K562 (cell line): ENCODE measurements at regions not wholly inside any gene's neighbourhood (a gene's known extent, or its start where the extent isn't known, plus 50 kb on each side); places are given as distances from the start of the nearest gene placed in this dataset.

Experiments used
- ATAC-seq: fragments of 200-7000 bp; cut with Tn5 transposase; 3 replicates; pipeline ENCODE4 v1.9.1; 2020; ENCODE audit warnings: moderate library complexity
- BruUV-seq: library from RNA; stranded (reverse); fragments of 400-500 nt; replicated peaks from 2 replicates; lab custom pipeline; 2021; lab: Mats Ljungman, UMichigan
- CTCF ChIA-PET: fragments of 300-600 bp; formaldehyde crosslinking; extraction: SDS; loops from one replicate; lab custom pipeline; 2021; ENCODE audit warnings: low intra/inter-chr PET ratio; lab: Yijun Ruan, JAX
- POLR2A ChIA-PET: fragments of 300-600, 350-650 bp; sonication (Branson Sonifier 250); formaldehyde crosslinking; extraction: SDS; loops from one replicate; lab custom pipeline; 2021; ENCODE audit warnings: antibody characterized with exemption, inconsistent platforms; lab: Yijun Ruan, JAX
- DNase-seq, 4 experiments: peaks; one replicate each; pipeline versions ENCODE4 v3.0.0 to v3.0.0-alpha.2; 2011 to 2018; ENCODE audit warnings: low spot score in 3 of 4, mixed read lengths in 3 of 4; ENCODE audit errors: extremely low read depth in 1 of 4
- FAIRE-seq: peaks from 2 replicates; lab custom pipeline; 2011; peaks lifted over from hg19 to GRCh38; lab: Jason Lieb, UNC
- H2AFZ ChIP-seq: 2 replicates; pipeline ENCODE4 v1.6.0; 2011; ENCODE audit warnings: low read depth, low read length, control low read depth, inconsistent platforms
- H3K27ac ChIP-seq: fragments of 200-600 bp; 3 replicates; pipeline ENCODE4 v1.8.0; 2011; ENCODE audit warnings: low read depth, mild to moderate bottlenecking, control low read depth, inconsistent platforms, low read length, moderate library complexity, mixed read lengths; ENCODE audit errors: extremely low read depth
- H3K27me3 ChIP-seq, 2 experiments: fragments of 300-600 bp in 1 of 2; 2 replicates in 1 of 2; 3 replicates in 1 of 2; pipeline versions ENCODE4 v1.6.0 to v1.8.0; 2011; ENCODE audit warnings: inconsistent platforms in 2 of 2, low read length in 2 of 2, mild to moderate bottlenecking in 1 of 2, mixed read lengths in 1 of 2, moderate library complexity in 1 of 2; ENCODE audit not compliant: control insufficient read depth in 2 of 2, insufficient read depth in 2 of 2
- H3K36me3 ChIP-seq: fragments of 300-600 bp; 3 replicates; pipeline ENCODE4 v1.8.0; 2011; ENCODE audit warnings: mild to moderate bottlenecking, low read length, inconsistent platforms; ENCODE audit not compliant: control insufficient read depth, insufficient read depth
- H3K4me1 ChIP-seq, 2 experiments: fragments of 200-600 bp in 1 of 2; replicated peaks in 1 of 2; 2 replicates in 1 of 2; 3 replicates in 1 of 2; pipeline versions ENCODE4 v1.5.1 to v1.8.0; 2011; ENCODE audit warnings: inconsistent platforms in 2 of 2, low read length in 2 of 2, mild to moderate bottlenecking in 1 of 2, mixed read lengths in 1 of 2, moderate library complexity in 1 of 2; ENCODE audit not compliant: control insufficient read depth in 2 of 2, insufficient read depth in 2 of 2
- H3K4me2 ChIP-seq: 2 replicates; pipeline ENCODE4 v1.6.1; 2011; ENCODE audit warnings: low read length, control low read depth, inconsistent platforms, mixed read lengths; ENCODE audit not compliant: insufficient read depth
- H3K4me3 ChIP-seq: fragments of 200-600 bp; sonication (generic), shearing (Covaris generic); 2 replicates; pipeline ENCODE4 v1.5.1; 2016; ENCODE audit warnings: control low read depth, inconsistent platforms
- H3K79me2 ChIP-seq: fragments of 200-600 bp; 3 replicates; pipeline ENCODE4 v1.8.0; 2011; ENCODE audit warnings: low read length, inconsistent platforms; ENCODE audit not compliant: control insufficient read depth, insufficient read depth
- H3K9ac ChIP-seq, 2 experiments: 2 replicates each; pipeline versions ENCODE4 v1.6.0 to v1.6.1; 2011; ENCODE audit warnings: low read depth in 2 of 2, low read length in 2 of 2, control low read depth in 1 of 2, inconsistent platforms in 1 of 2, mild to moderate bottlenecking in 1 of 2, mixed read lengths in 1 of 2; ENCODE audit not compliant: insufficient read depth in 1 of 2
- H3K9me1 ChIP-seq: one replicate; pipeline ENCODE4 v1.6.0; 2011; ENCODE audit warnings: inconsistent platforms, mild to moderate bottlenecking, low read length, moderate library complexity; ENCODE audit not compliant: control insufficient read depth, insufficient read depth
- H3K9me3 ChIP-seq: replicated peaks from 2 replicates; pipeline ENCODE4 v1.5.1; 2011; ENCODE audit warnings: low read depth, low read length, inconsistent platforms; ENCODE audit not compliant: control insufficient read depth, insufficient read depth
- H4K20me1 ChIP-seq: replicated peaks from 2 replicates; pipeline ENCODE4 v1.6.1; 2011; ENCODE audit warnings: low read length, inconsistent platforms, mixed read lengths; ENCODE audit not compliant: control insufficient read depth, insufficient read depth
- BMI1 ChIP-seq: fragments of 150-350 bp; IDR thresholded peaks from 2 replicates; pipeline ENCODE4 v1.6.1; 2014; ENCODE audit warnings: low read length
- CHD4 ChIP-seq: fragments of 200-600 bp; sonication (generic); IDR thresholded peaks from 3 replicates; pipeline ENCODE4 v1.6.1; 2012; ENCODE audit warnings: low read depth, mild to moderate bottlenecking, mixed read lengths, low read length, inconsistent platforms; ENCODE audit not compliant: insufficient read depth, insufficient replicate concordance, poor library complexity, severe bottlenecking
- KDM4B ChIP-seq, 2 experiments: fragments of 450-650 bp in 1 of 2; sonication (generic) in 1 of 2; IDR thresholded peaks; 2 replicates each; pipeline ENCODE4 v1.6.1; 2016 to 2017; ENCODE audit warnings: borderline replicate concordance in 2 of 2, antibody characterized with exemption in 1 of 2, low read depth in 1 of 2, mild to moderate bottlenecking in 1 of 2
- MEF2D ChIP-seq: conservative IDR thresholded peaks from 2 replicates; pipeline ENCODE4 v1.6.1; 2016; ENCODE audit warnings: low read depth, missing genetic modification characterization, missing compliant biosample characterization
- MIER1 ChIP-seq: fragments of 450-650 bp; IDR thresholded peaks from 2 replicates; pipeline ENCODE4 v1.6.1; 2016; ENCODE audit warnings: antibody characterized with exemption, mild to moderate bottlenecking, low read depth
- SNIP1 ChIP-seq: fragments of 450-650 bp; IDR thresholded peaks from 2 replicates; pipeline ENCODE4 v1.7.1; 2017; ENCODE audit warnings: low read depth, mild to moderate bottlenecking
- TAF15 ChIP-seq: fragments of 200-400 bp; formaldehyde crosslinking; IDR thresholded peaks from 2 replicates; pipeline ENCODE4 v1.6.1; 2017; ENCODE audit warnings: mild to moderate bottlenecking, low read depth, low read length, moderate library complexity
- TBL1XR1 ChIP-seq, 2 experiments: IDR thresholded peaks; 2 replicates each; pipeline ENCODE4 v1.6.1; 2012; ENCODE audit warnings: improper control_type of control experiment in 2 of 2, low read length in 2 of 2, mild to moderate bottlenecking in 1 of 2
- ZNF212 ChIP-seq: fragments of 450-650 bp; formaldehyde crosslinking; IDR thresholded peaks from 2 replicates; pipeline ENCODE4 v1.4.0; 2020; ENCODE audit warnings: mild to moderate bottlenecking
- ZNF24 ChIP-seq: fragments of 450-650 bp; IDR thresholded peaks from 2 replicates; pipeline ENCODE4 v1.6.1; 2016
- ZNF354B ChIP-seq: fragments of 250-450 bp; sonication (Bioruptor Pico); IDR thresholded peaks from 2 replicates; pipeline ENCODE4 v1.4.0; 2020
- WGBS: fragments of 100-300 bp; shearing (Covaris generic); methylation state at CpG from one replicate; pipeline ENCODE4 v1.1.6; 2016; ENCODE audit warnings: low coverage, mixed read lengths; ENCODE audit not compliant: insufficient coverage; ENCODE audit errors: missing lambda C conversion rate; 5-methylcytosine and 5-hydroxymethylcytosine counted together
- in situ Hi-C: fragments of 300-500 bp; cut with MboI; formaldehyde crosslinking; loops from 4 replicates; pipeline ENCODE4 v1.15.0; 2018; ENCODE audit warnings: inconsistent platforms, mixed read lengths
- intact Hi-C: fragments of 100-400 bp; cut with micrococcal nuclease; formaldehyde crosslinking; loops from 2 replicates; pipeline ENCODE4 v1.14.2; 2022
- TF ChIP-seq, protein P1 (sequence below): fragments of 450-650 bp; IDR thresholded peaks from one replicate; pipeline ENCODE4 v1.6.1; 2018; ENCODE audit warnings: mild to moderate bottlenecking, moderate library complexity; ENCODE audit not compliant: partially characterized antibody
- TF ChIP-seq, protein P2 (sequence below): fragments of 450-650 bp; IDR thresholded peaks from 2 replicates; pipeline ENCODE4 v1.7.1; 2018; ENCODE audit warnings: mild to moderate bottlenecking, low read depth; ENCODE audit not compliant: partially characterized antibody

DNA sequence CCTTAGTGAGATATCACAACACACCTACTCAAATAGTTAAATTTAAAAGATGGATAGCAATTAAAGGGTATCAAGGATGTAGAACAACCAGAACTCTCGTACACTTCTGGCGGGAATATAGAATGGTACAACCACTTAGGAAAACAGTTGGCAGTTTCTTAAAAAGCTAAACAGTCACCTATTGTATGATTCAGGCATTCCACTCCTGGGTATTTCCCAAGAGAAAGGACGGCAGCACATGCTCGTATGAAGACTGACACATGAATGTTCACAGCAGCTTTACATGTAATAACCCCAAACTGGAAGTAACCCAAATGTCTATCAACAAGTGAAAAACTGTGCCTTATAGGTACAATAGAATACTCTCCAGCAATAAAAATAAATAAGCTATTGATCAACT lies 465.2 kb downstream of the VRK1 start:
- Histone ChIP-seq H3K4me3 (no peak overlapping the region), H4K20me1 (no peaks in the 10 kb centered on the region), H3K36me3 (no peaks in the 10 kb centered on the region), H3K9me3 (no peaks in the 10 kb centered on the region), H3K4me2 (no peak overlapping the region), H3K4me1 (no peaks in the 10 kb centered on the region), H3K27ac (no peak overlapping the region), H3K27me3 (no peaks in the 10 kb centered on the region), H3K9me1 (no peaks in the 10 kb centered on the region), H3K79me2 (no peaks in the 10 kb centered on the region), H3K9ac (no peak overlapping the region), H2AFZ (no peak overlapping the region)
- TF ChIP-seq TBL1XR1 (IDR thresholded peaks at IDR 0.05; ENCODE audit: low read length in 2 of 2) (no peak), ZNF354B (CRISPR knock-in tag) (no peak), SNIP1 (no peak), KDM4B (IDR thresholded peaks at IDR 0.05; ENCODE audit: borderline replicate concordance in 2 of 2, low read depth in 1 of 2) (no peak)
- DNase-seq (no peak), ATAC-seq (no peak), FAIRE-seq (no peak)
- ChIA-PET CTCF (no interaction called here), POLR2A (interaction anchor here (0.5 kb wide), 1 partner anchor 19 kb away, joined by 3 read pairs; no protein-coding TSS in a partner anchor)
- in situ Hi-C loops (no loop called here), intact Hi-C loops (no loop called here)
- WGBS: 0% methylated on average over 4 of the region's 4 CpGs
- BruUV-seq: no TSS peak

DNA sequence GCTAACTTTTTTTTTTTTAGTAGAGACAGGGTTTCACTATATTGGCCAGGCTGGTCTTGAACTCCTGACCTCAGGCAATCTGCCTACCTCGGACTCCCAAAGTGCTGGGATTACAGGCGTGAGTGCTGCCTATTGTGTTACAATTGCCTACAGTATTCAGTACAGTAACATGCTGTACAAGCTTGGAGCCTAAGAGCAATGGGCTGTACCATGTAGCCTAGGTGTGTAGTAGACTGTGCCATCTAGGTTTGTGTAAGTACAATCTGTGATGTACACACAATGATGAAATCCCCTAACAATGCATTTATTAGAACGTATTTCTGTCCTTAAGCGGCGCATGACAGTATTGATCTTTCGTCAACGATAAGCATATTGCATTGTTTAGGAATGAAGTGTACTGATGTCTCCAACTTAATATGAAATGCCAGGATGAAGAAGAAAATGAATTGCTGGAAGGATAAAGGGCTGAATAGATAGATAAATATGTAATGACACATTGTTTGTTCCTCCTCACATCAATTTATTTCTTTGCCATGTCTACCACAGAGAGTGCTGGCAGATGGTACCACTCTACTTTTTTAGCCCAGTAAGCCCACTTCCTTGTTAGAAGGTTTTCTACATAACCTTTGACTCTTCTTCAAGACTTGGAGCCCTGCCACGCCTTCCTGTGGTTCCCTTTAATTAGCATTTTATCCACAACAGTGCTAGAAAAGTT lies 467.5 kb downstream of the VRK1 start:
- H3K4me1 ChIP-seq: no peaks in the 10 kb centered on the region
- H3K36me3 ChIP-seq: no peaks in the 10 kb centered on the region
- H3K27ac ChIP-seq: no peak overlapping the region
- H3K4me3 ChIP-seq: no peak overlapping the region
- no peaks in the 10 kb centered on the region for H3K27me3 ChIP-seq
- no peaks in the 10 kb centered on the region for H3K9me3 ChIP-seq
- in situ Hi-C loops: no loop called here
- H2AFZ ChIP-seq: no peak overlapping the region
- H4K20me1 ChIP-seq: no peaks in the 10 kb centered on the region
- BruUV-seq: no TSS peak
- POLR2A ChIA-PET: no interaction called here
- no peak overlapping the region for H3K9ac ChIP-seq
- FAIRE-seq (no peak), ATAC-seq (no peak), DNase-seq (no peak)
- no peaks in the 10 kb centered on the region for H3K79me2 ChIP-seq
- 9% methylated on average over 8 of the region's 8 CpGs for WGBS
- no peak overlapping the region for H3K4me2 ChIP-seq
- intact Hi-C loops: no loop called here
- no peaks in the 10 kb centered on the region for H3K9me1 ChIP-seq
- CTCF ChIA-PET: no interaction called here
- no peak for TF ChIP-seq MEF2D (tag)
- TF ChIP-seq TAF15: no peak
- no peak for TF ChIP-seq CHD4
- TF ChIP-seq, protein P1, sequence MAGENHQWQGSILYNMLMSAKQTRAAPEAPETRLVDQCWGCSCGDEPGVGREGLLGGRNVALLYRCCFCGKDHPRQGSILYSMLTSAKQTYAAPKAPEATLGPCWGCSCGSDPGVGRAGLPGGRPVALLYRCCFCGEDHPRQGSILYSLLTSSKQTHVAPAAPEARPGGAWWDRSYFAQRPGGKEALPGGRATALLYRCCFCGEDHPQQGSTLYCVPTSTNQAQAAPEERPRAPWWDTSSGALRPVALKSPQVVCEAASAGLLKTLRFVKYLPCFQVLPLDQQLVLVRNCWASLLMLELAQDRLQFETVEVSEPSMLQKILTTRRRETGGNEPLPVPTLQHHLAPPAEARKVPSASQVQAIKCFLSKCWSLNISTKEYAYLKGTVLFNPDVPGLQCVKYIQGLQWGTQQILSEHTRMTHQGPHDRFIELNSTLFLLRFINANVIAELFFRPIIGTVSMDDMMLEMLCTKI: no peak
- TF ChIP-seq, protein P2, sequence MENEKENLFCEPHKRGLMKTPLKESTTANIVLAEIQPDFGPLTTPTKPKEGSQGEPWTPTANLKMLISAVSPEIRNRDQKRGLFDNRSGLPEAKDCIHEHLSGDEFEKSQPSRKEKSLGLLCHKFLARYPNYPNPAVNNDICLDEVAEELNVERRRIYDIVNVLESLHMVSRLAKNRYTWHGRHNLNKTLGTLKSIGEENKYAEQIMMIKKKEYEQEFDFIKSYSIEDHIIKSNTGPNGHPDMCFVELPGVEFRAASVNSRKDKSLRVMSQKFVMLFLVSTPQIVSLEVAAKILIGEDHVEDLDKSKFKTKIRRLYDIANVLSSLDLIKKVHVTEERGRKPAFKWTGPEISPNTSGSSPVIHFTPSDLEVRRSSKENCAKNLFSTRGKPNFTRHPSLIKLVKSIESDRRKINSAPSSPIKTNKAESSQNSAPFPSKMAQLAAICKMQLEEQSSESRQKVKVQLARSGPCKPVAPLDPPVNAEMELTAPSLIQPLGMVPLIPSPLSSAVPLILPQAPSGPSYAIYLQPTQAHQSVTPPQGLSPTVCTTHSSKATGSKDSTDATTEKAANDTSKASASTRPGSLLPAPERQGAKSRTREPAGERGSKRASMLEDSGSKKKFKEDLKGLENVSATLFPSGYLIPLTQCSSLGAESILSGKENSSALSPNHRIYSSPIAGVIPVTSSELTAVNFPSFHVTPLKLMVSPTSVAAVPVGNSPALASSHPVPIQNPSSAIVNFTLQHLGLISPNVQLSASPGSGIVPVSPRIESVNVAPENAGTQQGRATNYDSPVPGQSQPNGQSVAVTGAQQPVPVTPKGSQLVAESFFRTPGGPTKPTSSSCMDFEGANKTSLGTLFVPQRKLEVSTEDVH: no peak
- TF ChIP-seq ZNF212 (CRISPR knock-in tag): no peak
- TF ChIP-seq MIER1: no peak
- TF ChIP-seq BMI1: no peak
- TF ChIP-seq ZNF24: no peak
